ENCODE measurements at regions not wholly inside any gene's neighbourhood (a gene's known extent, or its start where the extent isn't known, plus 50 kb on each side); places are given as distances from the start of the nearest gene placed in this dataset.
"Not testable (repeated sequence)": the region's sequence is repeated elsewhere in the genome, so short reads cannot be mapped to it uniquely, and the experiment has no call there.

- not testable (repeated sequence) for H3K4me2 ChIP-seq (ENCODE audit: insufficient read depth, low read length, poor library complexity, severe bottlenecking)
Observed at GRCh38 chr13:109997056-109997595, 210.7 kb upstream of the IRS2 start.

GRCh38 chr13:109996404-109996960 lies 210.1 kb upstream of the IRS2 start:
- H3K79me1 ChIP-seq (ENCODE audit: low read depth, low read length), result no peaks in the 10 kb centered on the region
- H3K4me2 ChIP-seq (ENCODE audit: insufficient read depth, low read length, poor library complexity, severe bottlenecking), result no peak overlapping the region
- H3K14ac ChIP-seq (ENCODE audit: low read length), result no peak overlapping the region
- H3K4ac ChIP-seq (ENCODE audit: low read length), result no peak overlapping the region
- H3K23ac ChIP-seq (ENCODE audit: low read depth, low read length, poor library complexity), result no peak overlapping the region
- no peak overlapping the region for H2BK12ac ChIP-seq (ENCODE audit: low read length)
- H2BK15ac ChIP-seq (ENCODE audit: low read length), result no peak overlapping the region
- H3K27ac ChIP-seq (replicated peaks; ENCODE audit: low read length), result no peak overlapping the region
- no peak overlapping the region for H4K8ac ChIP-seq (ENCODE audit: low read depth, low read length)
- H2AFZ ChIP-seq (ENCODE audit: low read length), result no peak overlapping the region
- no peak overlapping the region for H3K4me3 ChIP-seq (ENCODE audit: low read length in 2 of 2)
- H3K36me3 ChIP-seq (replicated peaks in 1 of 2; ENCODE audit: control insufficient read depth in 2 of 2, insufficient read depth in 2 of 2, low read length in 2 of 2), result no peaks in the 10 kb centered on the region
- no peak overlapping the region for H3K9ac ChIP-seq (ENCODE audit: low read depth, low read length, poor library complexity)
- no peak overlapping the region for H4K91ac ChIP-seq (ENCODE audit: low read depth, low read length, poor library complexity)
- H3K27me3 ChIP-seq (ENCODE audit: control insufficient read depth in 3 of 3, insufficient read depth in 3 of 3, low read depth in 1 of 3, low read length in 3 of 3), result peaks cover 0 to 14% (median 0%) of the 10 kb centered on the region in 3 experiments
- peaks cover 0 to 5% of the 10 kb centered on the region in 2 donors for H3K9me3 ChIP-seq (replicated peaks in 1 of 2; ENCODE audit: control insufficient read depth in 2 of 2, insufficient read depth in 1 of 2, low read depth in 1 of 2, low read length in 2 of 2)
- no peak overlapping the region for H2AK5ac ChIP-seq (ENCODE audit: low read depth, low read length)
- H3K18ac ChIP-seq (ENCODE audit: low read length), result no peak overlapping the region
- peaks cover 0 to 2% of the 10 kb centered on the region in 2 donors for H3K4me1 ChIP-seq (ENCODE audit: control insufficient read depth in 2 of 2, insufficient read depth in 1 of 2, low read depth in 1 of 2, low read length in 2 of 2)
- H2BK5ac ChIP-seq (ENCODE audit: low read length), result no peak overlapping the region
- DNase-seq (ENCODE audit: low spot score), result no peak
- no peak overlapping the region for H2BK120ac ChIP-seq (ENCODE audit: low read depth, low read length)
- WGBS, 2 donors (ENCODE audit: extremely low coverage in 2 of 2, insufficient read length in 2 of 2, insufficient replicate concordance in 1 of 2), result no CpG with 5 or more reads among the region's 10 CpGs

More at GRCh38 chr13:109997056-109997595, 210.7 kb upstream of the IRS2 start:
- not testable (repeated sequence) for H2BK12ac ChIP-seq (ENCODE audit: low read length); DNase-seq (ENCODE audit: low spot score); H3K4me3 ChIP-seq (ENCODE audit: low read length in 2 of 2); H2AK5ac ChIP-seq (ENCODE audit: low read depth, low read length); H3K23ac ChIP-seq (ENCODE audit: low read depth, low read length, poor library complexity); H3K4ac ChIP-seq (ENCODE audit: low read length); H2BK15ac ChIP-seq (ENCODE audit: low read length); H3K14ac ChIP-seq (ENCODE audit: low read length); H3K36me3 ChIP-seq (replicated peaks in 1 of 2; ENCODE audit: control insufficient read depth in 2 of 2, insufficient read depth in 2 of 2, low read length in 2 of 2); H3K18ac ChIP-seq (ENCODE audit: low read length); H2AFZ ChIP-seq (ENCODE audit: low read length); H3K9me3 ChIP-seq (replicated peaks in 1 of 2; ENCODE audit: control insufficient read depth in 2 of 2, insufficient read depth in 1 of 2, low read depth in 1 of 2, low read length in 2 of 2); H3K4me1 ChIP-seq (ENCODE audit: control insufficient read depth in 2 of 2, insufficient read depth in 1 of 2, low read depth in 1 of 2, low read length in 2 of 2); H3K79me1 ChIP-seq (ENCODE audit: low read depth, low read length); H3K27ac ChIP-seq (replicated peaks; ENCODE audit: low read length); H4K91ac ChIP-seq (ENCODE audit: low read depth, low read length, poor library complexity); H2BK120ac ChIP-seq (ENCODE audit: low read depth, low read length); H4K8ac ChIP-seq (ENCODE audit: low read depth, low read length); H3K9ac ChIP-seq (ENCODE audit: low read depth, low read length, poor library complexity); H2BK5ac ChIP-seq (ENCODE audit: low read length)
- H3K27me3 ChIP-seq (ENCODE audit: control insufficient read depth in 3 of 3, insufficient read depth in 3 of 3, low read depth in 1 of 3, low read length in 3 of 3), result peaks cover 0 to 20% (median 0%) of the 10 kb centered on the region in 3 experiments
- WGBS, 2 donors (ENCODE audit: extremely low coverage in 2 of 2, insufficient read length in 2 of 2, insufficient replicate concordance in 1 of 2), result no CpG with 5 or more reads among the region's 5 CpGs

GRCh38 chr13:109995578-109995977 lies 209.2 kb upstream of the IRS2 start:
- Histone ChIP-seq H3K9ac (ENCODE audit: low read depth, low read length, poor library complexity) (no peak overlapping the region), H3K79me1 (ENCODE audit: low read depth, low read length) (no peaks in the 10 kb centered on the region), H3K4me3 (ENCODE audit: low read length in 2 of 2) (no peak overlapping the region), H3K4me1 (ENCODE audit: control insufficient read depth in 2 of 2, insufficient read depth in 1 of 2, low read depth in 1 of 2, low read length in 2 of 2) (peaks cover 0 to 2% of the 10 kb centered on the region in 2 donors), H3K9me3 (replicated peaks in 1 of 2; ENCODE audit: control insufficient read depth in 2 of 2, insufficient read depth in 1 of 2, low read depth in 1 of 2, low read length in 2 of 2) (peaks cover 0 to 5% of the 10 kb centered on the region in 2 donors), H3K18ac (ENCODE audit: low read length) (no peak overlapping the region), H2BK12ac (ENCODE audit: low read length) (no peak overlapping the region), H3K27ac (replicated peaks; ENCODE audit: low read length) (no peak overlapping the region), H2BK120ac (ENCODE audit: low read depth, low read length) (no peak overlapping the region), H3K4ac (ENCODE audit: low read length) (no peak overlapping the region), H3K36me3 (replicated peaks in 1 of 2; ENCODE audit: control insufficient read depth in 2 of 2, insufficient read depth in 2 of 2, low read length in 2 of 2) (no peaks in the 10 kb centered on the region), H4K8ac (ENCODE audit: low read depth, low read length) (no peak overlapping the region), H3K23ac (ENCODE audit: low read depth, low read length, poor library complexity) (no peak overlapping the region), H3K14ac (ENCODE audit: low read length) (no peak overlapping the region), H2BK5ac (ENCODE audit: low read length) (no peak overlapping the region), H4K91ac (ENCODE audit: low read depth, low read length, poor library complexity) (no peak overlapping the region), H2AK5ac (ENCODE audit: low read depth, low read length) (no peak overlapping the region), H2BK15ac (ENCODE audit: low read length) (no peak overlapping the region), H3K4me2 (ENCODE audit: insufficient read depth, low read length, poor library complexity, severe bottlenecking) (no peak overlapping the region), H2AFZ (ENCODE audit: low read length) (no peak overlapping the region), H3K27me3 (ENCODE audit: control insufficient read depth in 3 of 3, insufficient read depth in 3 of 3, low read depth in 1 of 3, low read length in 3 of 3) (peaks cover 0 to 8% (median 0%) of the 10 kb centered on the region in 3 experiments)
- no peak for DNase-seq (ENCODE audit: low spot score)
- no CpG with 5 or more reads among the region's 2 CpGs for WGBS, 2 donors (ENCODE audit: extremely low coverage in 2 of 2, insufficient read length in 2 of 2, insufficient replicate concordance in 1 of 2)

- DNase-seq (ENCODE audit: low spot score), result no peak
- H3K4ac ChIP-seq (ENCODE audit: low read length), result no peak overlapping the region
Observed at GRCh38 chr13:109990296-109990695, 203.9 kb upstream of the IRS2 start.

More at GRCh38 chr13:109990296-109990695, 203.9 kb upstream of the IRS2 start:
- peaks cover 0 to 1% of the 10 kb centered on the region in 2 donors for H3K4me1 ChIP-seq (ENCODE audit: control insufficient read depth in 2 of 2, insufficient read depth in 1 of 2, low read depth in 1 of 2, low read length in 2 of 2)
- H4K91ac ChIP-seq (ENCODE audit: low read depth, low read length, poor library complexity), result no peak overlapping the region
- peaks cover 0 to 1% of the 10 kb centered on the region in 2 donors for H3K9me3 ChIP-seq (replicated peaks in 1 of 2; ENCODE audit: control insufficient read depth in 2 of 2, insufficient read depth in 1 of 2, low read depth in 1 of 2, low read length in 2 of 2)
- no peak overlapping the region for H3K23ac ChIP-seq (ENCODE audit: low read depth, low read length, poor library complexity)
- no peak overlapping the region for H2AFZ ChIP-seq (ENCODE audit: low read length)
- H3K27me3 ChIP-seq (ENCODE audit: control insufficient read depth in 3 of 3, insufficient read depth in 3 of 3, low read depth in 1 of 3, low read length in 3 of 3), result no peaks in the 10 kb centered on the region
- H2BK15ac ChIP-seq (ENCODE audit: low read length), result no peak overlapping the region
- H3K27ac ChIP-seq (replicated peaks; ENCODE audit: low read length), result no peak overlapping the region
- no peaks in the 10 kb centered on the region for H3K79me1 ChIP-seq (ENCODE audit: low read depth, low read length)
- no peak overlapping the region for H3K4me3 ChIP-seq (ENCODE audit: low read length in 2 of 2)
- no peak overlapping the region for H3K9ac ChIP-seq (ENCODE audit: low read depth, low read length, poor library complexity)
- no peaks in the 10 kb centered on the region for H3K36me3 ChIP-seq (replicated peaks in 1 of 2; ENCODE audit: control insufficient read depth in 2 of 2, insufficient read depth in 2 of 2, low read length in 2 of 2)
- H3K18ac ChIP-seq (ENCODE audit: low read length), result no peak overlapping the region
- no peak overlapping the region for H2BK120ac ChIP-seq (ENCODE audit: low read depth, low read length)
- no peak overlapping the region for H4K8ac ChIP-seq (ENCODE audit: low read depth, low read length)
- no peak overlapping the region for H2AK5ac ChIP-seq (ENCODE audit: low read depth, low read length)
- H2BK5ac ChIP-seq (ENCODE audit: low read length), result no peak overlapping the region
- H3K14ac ChIP-seq (ENCODE audit: low read length), result no peak overlapping the region
- no peak overlapping the region for H3K4me2 ChIP-seq (ENCODE audit: insufficient read depth, low read length, poor library complexity, severe bottlenecking)
- H2BK12ac ChIP-seq (ENCODE audit: low read length), result no peak overlapping the region
- WGBS, 2 donors (ENCODE audit: extremely low coverage in 2 of 2, insufficient read length in 2 of 2, insufficient replicate concordance in 1 of 2), result no CpG with 5 or more reads among the region's 6 CpGs
